ENCODE measurements at regions not wholly inside any gene's neighbourhood (a gene's known extent, or its start where the extent isn't known, plus 50 kb on each side); places are given as distances from the start of the nearest gene placed in this dataset.

DNA sequence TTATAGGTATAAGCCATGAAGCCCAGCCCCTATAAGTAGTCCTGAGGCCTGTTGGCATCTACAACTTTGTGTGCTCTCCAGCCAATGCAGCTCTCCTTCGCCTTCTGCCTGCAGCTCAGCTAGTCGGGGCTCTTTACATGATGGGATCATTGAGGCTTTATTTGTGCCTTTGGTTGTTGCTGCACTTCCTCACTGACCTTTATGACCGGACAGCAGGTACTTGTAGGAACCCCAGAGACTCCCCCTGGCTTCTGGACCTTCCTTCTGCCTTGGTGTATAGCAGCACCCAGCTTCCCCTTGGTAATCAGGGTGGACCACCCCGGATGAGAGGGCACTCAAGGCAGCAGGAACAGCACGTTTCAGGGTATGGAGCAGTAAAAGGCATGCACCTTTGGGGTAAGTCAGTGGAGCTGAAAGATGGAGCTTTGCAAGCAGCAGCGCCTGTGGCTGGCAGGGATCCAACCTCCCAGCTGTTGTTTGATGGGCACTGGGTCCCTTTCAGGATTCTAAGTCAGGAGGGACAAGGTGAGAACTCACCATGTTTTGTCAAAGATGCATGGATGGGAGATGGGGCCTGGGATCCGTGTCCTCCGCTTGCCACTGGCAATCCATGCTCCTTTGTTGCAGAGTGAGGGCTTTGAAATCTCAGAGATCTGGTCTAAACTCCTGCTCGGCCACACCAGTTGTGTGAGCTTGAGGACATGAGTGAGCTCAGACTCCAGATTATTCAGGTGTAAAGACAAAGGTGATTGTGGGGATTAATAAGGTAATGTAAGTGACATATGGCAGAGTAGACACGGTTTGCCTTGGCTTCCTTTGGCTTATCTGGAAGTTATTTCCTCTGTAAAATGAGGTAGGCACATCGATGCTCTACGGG lies 65.1 kb upstream of the KLF13 start:
- peaks cover 0 to 27% (median 0%) of the 10 kb centered on the region in 3 donors for H3K4me1 ChIP-seq
- H3K9me3 ChIP-seq, result no peaks in the 10 kb centered on the region
- no peaks in the 10 kb centered on the region for H3K27me3 ChIP-seq
- no peak overlapping the region for H3K27ac ChIP-seq
- no peaks in the 10 kb centered on the region for H3K36me3 ChIP-seq
- no peak for ATAC-seq
- WGBS, 2 donors (ENCODE audit: low coverage in 1 of 2), result 82 to 88% methylated on average over 5 to 9 of the region's 12 CpGs
- TF ChIP-seq POLR2A (IDR thresholded peaks at IDR 0.05) (no peak), POLR2AphosphoS5 (IDR thresholded peaks at IDR 0.05) (no peak), EP300 (IDR thresholded peaks at IDR 0.05) (no peak)
- TF ChIP-seq, protein P1, sequence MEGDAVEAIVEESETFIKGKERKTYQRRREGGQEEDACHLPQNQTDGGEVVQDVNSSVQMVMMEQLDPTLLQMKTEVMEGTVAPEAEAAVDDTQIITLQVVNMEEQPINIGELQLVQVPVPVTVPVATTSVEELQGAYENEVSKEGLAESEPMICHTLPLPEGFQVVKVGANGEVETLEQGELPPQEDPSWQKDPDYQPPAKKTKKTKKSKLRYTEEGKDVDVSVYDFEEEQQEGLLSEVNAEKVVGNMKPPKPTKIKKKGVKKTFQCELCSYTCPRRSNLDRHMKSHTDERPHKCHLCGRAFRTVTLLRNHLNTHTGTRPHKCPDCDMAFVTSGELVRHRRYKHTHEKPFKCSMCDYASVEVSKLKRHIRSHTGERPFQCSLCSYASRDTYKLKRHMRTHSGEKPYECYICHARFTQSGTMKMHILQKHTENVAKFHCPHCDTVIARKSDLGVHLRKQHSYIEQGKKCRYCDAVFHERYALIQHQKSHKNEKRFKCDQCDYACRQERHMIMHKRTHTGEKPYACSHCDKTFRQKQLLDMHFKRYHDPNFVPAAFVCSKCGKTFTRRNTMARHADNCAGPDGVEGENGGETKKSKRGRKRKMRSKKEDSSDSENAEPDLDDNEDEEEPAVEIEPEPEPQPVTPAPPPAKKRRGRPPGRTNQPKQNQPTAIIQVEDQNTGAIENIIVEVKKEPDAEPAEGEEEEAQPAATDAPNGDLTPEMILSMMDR (IDR thresholded peaks at IDR 0.05), result no peak
- H3K4me3 ChIP-seq, result no peak overlapping the region

- H3K36me3 ChIP-seq, result no peaks in the 10 kb centered on the region
- TF ChIP-seq, protein P1 (IDR thresholded peaks at IDR 0.05), result no peak
- TF ChIP-seq POLR2AphosphoS5 (IDR thresholded peaks at IDR 0.05) (no peak), POLR2A (IDR thresholded peaks at IDR 0.05) (no peak), EP300 (IDR thresholded peaks at IDR 0.05) (no peak)
- no peak overlapping the region for H3K27ac ChIP-seq
- no peaks in the 10 kb centered on the region for H3K9me3 ChIP-seq
- H3K4me3 ChIP-seq, result no peak overlapping the region
- H3K27me3 ChIP-seq, result no peaks in the 10 kb centered on the region
- 93% methylated on average over 2 of the region's 4 CpGs; no CpG with 5 or more reads in 1 of the 2 donors for WGBS, 2 donors (ENCODE audit: low coverage in 1 of 2)
- peaks cover 0 to 27% (median 0%) of the 10 kb centered on the region in 3 donors for H3K4me1 ChIP-seq
- ATAC-seq, result no peak
Observed at GRCh38 chr15:31262143-31262530, 64.5 kb upstream of the KLF13 start.

DNA sequence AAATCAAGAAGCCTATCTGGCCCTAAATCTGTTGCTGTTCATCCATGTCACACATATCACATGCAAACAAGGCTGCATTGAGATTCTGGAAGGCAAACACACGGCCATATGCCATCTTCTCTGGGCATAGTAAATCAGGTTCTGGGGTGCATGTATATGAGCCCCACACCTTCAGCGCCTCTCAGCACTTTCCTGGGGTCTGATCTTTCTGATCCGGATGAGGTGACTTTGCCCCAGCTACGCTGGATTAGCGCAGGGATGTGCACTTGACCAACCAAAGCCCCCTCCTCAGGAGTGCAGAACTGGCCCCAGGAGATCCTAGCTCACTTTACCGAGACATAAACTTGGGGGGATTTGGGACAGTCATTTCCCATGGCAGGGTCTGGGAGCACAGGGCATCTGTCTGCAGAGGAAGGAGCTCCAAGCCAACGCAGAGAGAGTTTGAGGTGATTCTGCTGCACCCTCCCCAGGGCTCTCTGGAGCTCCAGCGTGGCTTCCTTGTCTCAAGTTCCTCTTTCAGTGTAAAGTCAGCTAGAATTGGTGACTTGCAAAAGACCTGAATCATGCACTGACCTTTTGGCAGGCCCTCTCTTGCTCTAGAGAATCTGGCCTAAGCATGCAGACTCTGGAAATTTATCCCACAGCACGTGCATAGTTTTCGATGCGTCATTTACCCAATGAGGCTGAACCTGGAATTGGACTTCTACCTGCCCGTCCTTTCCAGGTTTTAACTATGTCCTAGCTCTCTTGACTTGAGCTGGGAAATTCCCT lies 63.5 kb upstream of the KLF13 start:
- Histone ChIP-seq H3K4me3 (no peak overlapping the region), H3K9me3 (no peaks in the 10 kb centered on the region), H3K27me3 (no peaks in the 10 kb centered on the region), H3K4me1 (peaks cover 0 to 27% (median 0%) of the 10 kb centered on the region in 3 donors), H3K36me3 (no peaks in the 10 kb centered on the region), H3K27ac (peak overlapping the region in 3 of 4 donors; percentile 28 to 64 (median 46))
- TF ChIP-seq EP300 (IDR thresholded peaks at IDR 0.05), result no peak
- TF ChIP-seq POLR2AphosphoS5 (IDR thresholded peaks at IDR 0.05), result peak; percentile 5
- TF ChIP-seq POLR2A (IDR thresholded peaks at IDR 0.05), result no peak
- TF ChIP-seq, protein P1 (IDR thresholded peaks at IDR 0.05), result no peak
- 75 to 83% methylated on average over 5 to 7 of the region's 12 CpGs for WGBS, 2 donors (ENCODE audit: low coverage in 1 of 2)
- ATAC-seq, result peak; percentile 45

- Histone ChIP-seq H3K4me3 (no peak overlapping the region), H3K36me3 (no peaks in the 10 kb centered on the region), H3K27ac (peak overlapping the region in 3 of 4 donors; percentile 28 to 64 (median 46)), H3K4me1 (peaks cover 0 to 27% (median 0%) of the 10 kb centered on the region in 3 donors), H3K27me3 (no peaks in the 10 kb centered on the region), H3K9me3 (no peaks in the 10 kb centered on the region)
- peak; percentile 50 for ATAC-seq
- 73 to 80% methylated on average over 1 to 9 of the region's 24 CpGs for WGBS, 2 donors (ENCODE audit: low coverage in 1 of 2)
- TF ChIP-seq EP300 (IDR thresholded peaks at IDR 0.05) (no peak), POLR2AphosphoS5 (IDR thresholded peaks at IDR 0.05) (peak; percentile 26), POLR2A (IDR thresholded peaks at IDR 0.05) (no peak)
- TF ChIP-seq, protein P1 (IDR thresholded peaks at IDR 0.05), result no peak
Observed at GRCh38 chr15:31263751-31264558, 62.7 kb upstream of the KLF13 start.
